SK-N-MC (cell line): ENCODE measurements at regions not wholly inside any gene's neighbourhood (a gene's known extent, or its start where the extent isn't known, plus 50 kb on each side); places are given as distances from the start of the nearest gene placed in this dataset.

Source experiments
- EZH2 ChIP-seq: fragments of 200-600 bp; sonication (generic); IDR thresholded peaks from one replicate; pipeline ENCODE4 v1.6.1; 2017; ENCODE audit warnings: antibody characterized with exemption
- FOXP2 ChIP-seq: optimal IDR thresholded peaks from 2 replicates; pipeline ENCODE3; 2011; ENCODE audit warnings: mild to moderate bottlenecking, moderate library complexity; ENCODE audit not compliant: insufficient read depth; ENCODE audit errors: extremely low read length, control extremely low read depth
- POLR2AphosphoS5 ChIP-seq: IDR thresholded peaks from 2 replicates; pipeline ENCODE4 v1.6.1; 2012; ENCODE audit warnings: mild to moderate bottlenecking, low read depth, low read length, borderline replicate concordance

- TF ChIP-seq POLR2AphosphoS5 (no peak), EZH2 (no peak), FOXP2 (no peak)
Observed at GRCh38 chr2:7748717-7749415, 831.7 kb downstream of the RNF144A start.
